ENCODE measurements at regions not wholly inside any gene's neighbourhood (a gene's known extent, or its start where the extent isn't known, plus 50 kb on each side); places are given as distances from the start of the nearest gene placed in this dataset.

- TF ChIP-seq SP1 (IDR thresholded peaks at IDR 0.05; ENCODE audit: low read depth, low read length) (no peak), SUZ12 (IDR thresholded peaks at IDR 0.05; ENCODE audit: low read length) (no peak), EGR1 (IDR thresholded peaks at IDR 0.05; ENCODE audit: borderline replicate concordance, low read depth, low read length) (no peak), CHD2 (IDR thresholded peaks at IDR 0.05; ENCODE audit: low read length) (no peak), ASH2L (IDR thresholded peaks at IDR 0.05; ENCODE audit: low read length) (no peak), CTBP2 (IDR thresholded peaks at IDR 0.05; ENCODE audit: borderline replicate concordance, insufficient read depth, insufficient read length, low read length) (no peak)
Observed at GRCh38 chr12:67917811-67918210, 71.4 kb upstream of the IFNG-AS1 start (continued).

Measured in H1 (cell line).